Activated naive CD8-positive, alpha-beta T cell treated with anti-CD3 and anti-CD28 coated beads for 36 hours (primary cell): ENCODE measurements at regions not wholly inside any gene's neighbourhood (a gene's known extent, or its start where the extent isn't known, plus 50 kb on each side); places are given as distances from the start of the nearest gene placed in this dataset.
"Not testable (repeated sequence)": the region's sequence is repeated elsewhere in the genome, so short reads cannot be mapped to it uniquely, and the experiment has no call there.

ENCODE experiments used
- DNase-seq: peaks from one replicate; pipeline ENCODE4 v3.0.0; 2021
- H3K27ac Mint-ChIP-seq: one replicate; pipeline ENCODE4 v1.8.0; 2022; ENCODE audit warnings: mild to moderate bottlenecking, moderate library complexity, mixed read lengths
- H3K27me3 Mint-ChIP-seq: one replicate; pipeline ENCODE4 v1.8.0; 2022; ENCODE audit warnings: mild to moderate bottlenecking, mixed read lengths
- H3K36me3 Mint-ChIP-seq: one replicate; pipeline ENCODE4 v1.8.0; 2021; ENCODE audit warnings: mild to moderate bottlenecking, mixed read lengths
- H3K4me1 Mint-ChIP-seq: one replicate; pipeline ENCODE4 v1.8.0; 2021; ENCODE audit warnings: mixed read lengths
- H3K4me3 Mint-ChIP-seq: one replicate; pipeline ENCODE4 v1.8.0; 2022; ENCODE audit warnings: mild to moderate bottlenecking, moderate library complexity, mixed read lengths
- H3K9me3 Mint-ChIP-seq: one replicate; pipeline ENCODE4 v1.8.0; 2022; ENCODE audit warnings: mixed read lengths

- no peaks in the 10 kb centered on the region for H3K4me1 Mint-ChIP-seq
- H3K36me3 Mint-ChIP-seq: no peaks in the 10 kb centered on the region
- H3K27me3 Mint-ChIP-seq: peaks cover 3% of the 10 kb centered on the region
- H3K4me3 Mint-ChIP-seq: no peak overlapping the region
- H3K27ac Mint-ChIP-seq: no peak overlapping the region
- DNase-seq: no peak
- H3K9me3 Mint-ChIP-seq: no peaks in the 10 kb centered on the region
Measured at GRCh38 chr5:74493411-74493810, 147.1 kb downstream of the ENC1 start.

DNA sequence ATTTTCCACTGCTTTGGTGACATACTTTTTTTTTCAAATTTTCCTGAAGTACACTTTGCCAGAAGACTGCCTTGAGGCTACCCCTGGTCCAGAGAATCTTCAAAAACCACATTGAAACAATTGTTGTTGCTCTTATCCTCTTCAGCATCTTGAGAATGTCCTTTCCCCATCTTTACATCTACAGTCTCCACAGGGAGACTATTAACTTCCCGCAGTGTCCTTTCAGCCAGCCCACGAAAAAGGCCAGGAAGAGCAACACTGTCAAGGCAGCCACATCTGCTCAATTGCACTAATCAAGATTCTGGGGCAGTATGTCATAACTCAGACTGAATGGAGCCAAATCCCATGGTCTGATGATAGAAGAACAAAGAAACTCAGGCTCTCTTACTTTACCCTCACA is 148.3 kb downstream of the ENC1 start:
- Mint-ChIP-seq H3K36me3 (no peaks in the 10 kb centered on the region), H3K9me3 (no peaks in the 10 kb centered on the region), H3K4me3 (no peak overlapping the region), H3K4me1 (no peaks in the 10 kb centered on the region), H3K27me3 (peaks cover 3% of the 10 kb centered on the region), H3K27ac (no peak overlapping the region)
- no peak for DNase-seq

- no peaks in the 10 kb centered on the region for H3K9me3 Mint-ChIP-seq
- H3K27ac Mint-ChIP-seq: no peak overlapping the region
- peaks cover 3% of the 10 kb centered on the region for H3K27me3 Mint-ChIP-seq
- no peak for DNase-seq
- no peak overlapping the region for H3K4me3 Mint-ChIP-seq
- no peaks in the 10 kb centered on the region for H3K36me3 Mint-ChIP-seq
- no peaks in the 10 kb centered on the region for H3K4me1 Mint-ChIP-seq
Measured at GRCh38 chr5:74491586-74491985, 148.9 kb downstream of the ENC1 start.

DNA sequence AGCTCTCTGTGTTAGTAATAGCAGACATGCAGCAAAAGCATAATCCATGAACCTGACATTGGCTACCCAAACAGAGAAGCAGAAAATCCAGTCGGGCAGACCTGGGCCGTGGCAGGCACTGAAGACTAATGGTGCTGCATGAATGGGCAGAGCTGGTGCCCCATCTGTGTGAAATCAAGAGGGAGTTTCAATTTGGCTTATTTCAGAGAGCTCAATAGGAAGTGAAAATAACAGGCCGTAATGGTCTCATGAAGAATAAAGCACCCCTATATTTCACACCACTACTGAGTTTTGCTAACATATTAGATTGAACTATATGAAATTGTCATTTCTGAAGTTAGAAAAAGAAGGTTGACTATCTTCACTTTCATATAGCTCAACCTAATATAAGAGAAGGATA is 149.7 kb downstream of the ENC1 start:
- Mint-ChIP-seq H3K27me3 (peaks cover 3% of the 10 kb centered on the region), H3K4me3 (no peak overlapping the region), H3K27ac (no peak overlapping the region)

GRCh38 chr5:74482990-74483389 is 157.5 kb downstream of the ENC1 start:
- Mint-ChIP-seq H3K4me3 (no peak overlapping the region), H3K27ac (no peak overlapping the region), H3K4me1 (no peaks in the 10 kb centered on the region), H3K27me3 (no peaks in the 10 kb centered on the region), H3K9me3 (no peaks in the 10 kb centered on the region), H3K36me3 (no peaks in the 10 kb centered on the region)
- DNase-seq: no peak

More for the DNA sequence above, 149.7 kb downstream of the ENC1 start:
- no peaks in the 10 kb centered on the region for H3K9me3 Mint-ChIP-seq
- H3K36me3 Mint-ChIP-seq: no peaks in the 10 kb centered on the region
- DNase-seq: no peak
- H3K4me1 Mint-ChIP-seq: no peaks in the 10 kb centered on the region

DNA sequence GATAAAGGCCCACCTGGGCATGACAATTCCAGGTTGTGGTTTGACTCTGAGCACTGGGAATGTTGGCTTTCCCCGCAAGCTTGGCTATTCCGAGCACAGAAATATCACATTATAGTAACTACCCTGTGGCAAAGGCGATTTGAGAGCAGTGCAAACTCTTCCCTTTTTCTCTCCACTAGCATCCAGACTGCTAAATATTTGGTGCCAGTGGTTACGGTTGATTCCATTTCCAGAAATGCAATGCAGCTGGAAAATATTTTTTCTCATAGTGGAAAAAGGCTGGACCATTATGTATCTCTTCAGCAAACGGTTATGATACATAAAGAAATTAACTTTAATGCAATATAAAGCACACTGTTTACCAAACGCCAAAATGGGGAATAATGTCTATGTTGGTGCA is 158.0 kb downstream of the ENC1 start:
- no peaks in the 10 kb centered on the region for H3K4me1 Mint-ChIP-seq
- H3K36me3 Mint-ChIP-seq: no peaks in the 10 kb centered on the region
- no peak overlapping the region for H3K27ac Mint-ChIP-seq
- H3K4me3 Mint-ChIP-seq: no peak overlapping the region
- no peaks in the 10 kb centered on the region for H3K9me3 Mint-ChIP-seq
- DNase-seq: no peak
- no peaks in the 10 kb centered on the region for H3K27me3 Mint-ChIP-seq

DNA sequence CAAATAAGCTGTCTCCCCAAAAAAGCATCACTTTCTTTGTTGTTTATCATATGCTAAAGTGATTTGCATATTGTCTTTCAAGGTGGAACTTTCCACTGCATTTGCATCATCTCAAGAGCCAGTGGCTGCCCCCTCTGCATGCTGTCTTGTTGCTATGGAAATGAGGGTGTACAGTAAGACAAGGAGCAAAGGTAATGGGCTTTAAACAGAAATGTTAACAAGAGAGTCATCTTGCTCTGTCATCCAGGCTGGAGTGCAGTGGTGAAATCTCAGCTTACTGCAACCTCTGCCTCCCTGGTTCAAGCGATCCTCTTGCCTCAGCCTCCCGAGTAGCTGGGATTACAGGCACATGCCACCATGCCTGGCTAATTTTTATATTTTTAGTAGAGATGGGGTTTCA is 159.2 kb downstream of the ENC1 start:
- peak; percentile 2 for DNase-seq
- H3K27me3 Mint-ChIP-seq, H3K4me3 Mint-ChIP-seq, H3K36me3 Mint-ChIP-seq, H3K9me3 Mint-ChIP-seq, H3K27ac Mint-ChIP-seq, H3K4me1 Mint-ChIP-seq: not testable (repeated sequence)

DNA sequence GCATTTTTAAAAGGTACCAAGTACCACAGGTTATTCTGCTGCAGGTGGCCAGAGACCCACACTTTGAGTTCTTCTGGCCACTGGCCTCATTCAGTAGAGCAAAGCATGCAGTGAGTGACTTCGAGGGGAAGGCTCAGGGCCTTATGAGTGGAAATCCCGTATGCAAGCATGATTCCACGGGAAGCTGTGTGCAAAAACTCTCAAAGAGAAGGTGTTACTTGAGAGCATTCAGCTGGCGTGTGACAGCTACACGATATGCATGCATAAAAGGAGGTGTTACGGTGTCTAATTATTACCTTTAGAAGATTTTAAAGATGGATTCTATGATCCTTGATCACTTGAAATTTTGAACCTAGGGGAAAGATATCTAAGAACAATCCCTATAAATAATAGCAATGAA is 160.3 kb downstream of the ENC1 start:
- no peaks in the 10 kb centered on the region for H3K4me1 Mint-ChIP-seq
- no peak overlapping the region for H3K27ac Mint-ChIP-seq
- H3K36me3 Mint-ChIP-seq: no peaks in the 10 kb centered on the region
- no peaks in the 10 kb centered on the region for H3K9me3 Mint-ChIP-seq
- no peaks in the 10 kb centered on the region for H3K27me3 Mint-ChIP-seq
- no peak for DNase-seq
- no peak overlapping the region for H3K4me3 Mint-ChIP-seq

GRCh38 chr5:74478328-74478727 is 162.2 kb downstream of the ENC1 start:
- DNase-seq: no peak
- no peaks in the 10 kb centered on the region for H3K9me3 Mint-ChIP-seq
- no peaks in the 10 kb centered on the region for H3K36me3 Mint-ChIP-seq
- no peaks in the 10 kb centered on the region for H3K27me3 Mint-ChIP-seq
- no peaks in the 10 kb centered on the region for H3K4me1 Mint-ChIP-seq
- no peak overlapping the region for H3K4me3 Mint-ChIP-seq
- H3K27ac Mint-ChIP-seq: no peak overlapping the region

DNA sequence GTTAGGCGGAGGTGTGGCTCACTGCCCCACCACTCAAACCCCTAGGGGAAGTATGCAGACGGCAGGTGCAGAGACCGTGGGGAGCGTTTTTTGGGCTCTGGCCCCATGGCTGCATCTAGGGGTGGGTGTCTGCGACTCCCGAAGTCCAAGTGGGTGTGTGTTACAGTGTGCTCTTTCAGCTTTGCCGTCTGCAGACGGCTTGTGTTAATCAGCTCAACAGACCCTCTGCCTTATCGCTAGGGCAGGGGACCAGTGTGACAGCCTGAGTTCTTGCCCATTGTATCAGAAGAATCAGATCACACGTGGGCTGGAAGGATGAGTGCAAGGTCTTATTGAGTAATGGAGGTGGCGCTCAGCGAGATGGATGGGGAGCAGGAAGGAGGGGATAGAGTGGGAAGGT is 162.8 kb downstream of the ENC1 start:
- Mint-ChIP-seq H3K4me3 (no peak overlapping the region), H3K27me3 (no peaks in the 10 kb centered on the region)

DNA sequence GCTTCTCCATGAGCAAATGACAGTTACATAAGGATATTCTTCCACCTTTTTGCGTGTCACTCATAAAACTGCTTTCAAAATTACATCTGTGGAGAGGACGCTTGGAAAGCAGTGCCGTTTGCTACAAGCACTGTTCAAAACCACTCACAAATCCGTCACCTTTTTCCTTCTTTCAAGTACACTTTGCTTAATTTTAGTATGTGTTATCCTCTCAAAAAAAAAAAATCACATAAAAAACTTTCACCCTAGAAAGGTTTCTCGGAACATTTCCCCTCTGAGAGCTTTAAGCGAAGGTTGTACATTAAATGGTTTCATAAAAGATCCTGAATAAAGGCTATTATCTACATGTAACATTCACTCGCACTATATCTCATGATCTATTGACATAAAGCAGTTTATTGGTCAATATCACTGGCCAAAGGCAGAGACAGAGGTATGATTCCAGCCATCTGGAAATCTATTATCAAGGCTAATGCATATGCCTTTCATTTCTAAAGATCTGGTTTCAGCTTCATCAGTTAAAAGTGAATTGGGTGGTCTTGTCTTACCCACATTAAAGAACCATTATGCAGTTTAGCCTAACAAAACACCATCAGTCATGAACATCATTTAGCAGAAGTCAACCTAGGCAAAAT is 163.6 kb downstream of the ENC1 start:
- no peak for DNase-seq
- H3K36me3 Mint-ChIP-seq: no peaks in the 10 kb centered on the region
- no peak overlapping the region for H3K27ac Mint-ChIP-seq
- H3K4me3 Mint-ChIP-seq: no peak overlapping the region
- no peaks in the 10 kb centered on the region for H3K27me3 Mint-ChIP-seq
- H3K9me3 Mint-ChIP-seq: no peaks in the 10 kb centered on the region
- H3K4me1 Mint-ChIP-seq: no peaks in the 10 kb centered on the region

More for the DNA sequence above, 162.8 kb downstream of the ENC1 start:
- H3K4me1 Mint-ChIP-seq: no peaks in the 10 kb centered on the region
- H3K9me3 Mint-ChIP-seq: no peaks in the 10 kb centered on the region
- no peak for DNase-seq
- H3K36me3 Mint-ChIP-seq: no peaks in the 10 kb centered on the region
- H3K27ac Mint-ChIP-seq: no peak overlapping the region

DNA sequence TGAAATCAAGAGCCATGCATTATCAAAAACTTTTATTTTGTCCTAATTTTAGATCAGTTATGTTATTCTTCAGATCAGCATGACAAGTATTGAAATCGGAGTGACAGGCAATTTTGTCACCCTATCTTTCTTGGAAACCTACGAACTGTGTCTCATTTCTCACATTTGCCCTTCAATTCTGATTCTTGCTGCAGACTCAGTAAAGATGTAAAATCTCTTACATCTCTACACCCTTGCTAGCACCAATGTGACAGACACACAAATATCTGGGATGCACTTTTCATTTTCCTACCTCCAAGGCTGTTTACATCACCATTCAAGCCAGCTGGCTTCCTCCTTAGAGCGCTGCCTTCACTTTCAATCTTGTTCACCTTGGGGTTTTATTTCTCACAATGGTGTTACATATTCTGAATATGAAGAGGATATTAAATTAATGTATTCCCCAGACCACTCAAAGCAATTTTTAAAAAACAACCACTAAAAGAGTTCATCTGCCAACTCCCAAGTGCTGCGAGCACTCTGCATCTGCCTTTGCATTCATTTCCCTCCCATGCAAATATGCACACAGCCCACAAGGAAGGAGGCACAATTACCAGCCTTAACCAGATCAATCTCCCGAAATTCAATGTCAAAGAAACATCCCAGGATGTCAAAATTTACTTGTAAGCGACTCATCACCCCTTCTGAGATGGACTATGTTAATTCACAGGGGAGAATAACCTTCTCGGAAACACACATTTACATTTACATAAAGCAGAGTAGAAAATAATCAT is 164.3 kb downstream of the ENC1 start:
- DNase-seq: no peak
- Mint-ChIP-seq H3K27me3 (no peaks in the 10 kb centered on the region), H3K9me3 (no peaks in the 10 kb centered on the region), H3K4me3 (no peak overlapping the region), H3K4me1 (no peaks in the 10 kb centered on the region), H3K36me3 (no peaks in the 10 kb centered on the region), H3K27ac (no peak overlapping the region)

GRCh38 chr5:74471875-74472274 is 168.7 kb downstream of the ENC1 start:
- H3K9me3 Mint-ChIP-seq: no peaks in the 10 kb centered on the region
- H3K4me1 Mint-ChIP-seq: no peaks in the 10 kb centered on the region
- no peak for DNase-seq
- no peaks in the 10 kb centered on the region for H3K36me3 Mint-ChIP-seq
- peaks cover 7% of the 10 kb centered on the region for H3K27me3 Mint-ChIP-seq
- H3K4me3 Mint-ChIP-seq: no peak overlapping the region
- H3K27ac Mint-ChIP-seq: no peak overlapping the region

GRCh38 chr5:74469234-74469994 is 171.1 kb downstream of the ENC1 start:
- Mint-ChIP-seq H3K4me1 (no peaks in the 10 kb centered on the region), H3K9me3 (no peaks in the 10 kb centered on the region), H3K4me3 (no peak overlapping the region), H3K27ac (no peak overlapping the region), H3K36me3 (no peaks in the 10 kb centered on the region), H3K27me3 (peaks cover 7% of the 10 kb centered on the region)
- no peak for DNase-seq

DNA sequence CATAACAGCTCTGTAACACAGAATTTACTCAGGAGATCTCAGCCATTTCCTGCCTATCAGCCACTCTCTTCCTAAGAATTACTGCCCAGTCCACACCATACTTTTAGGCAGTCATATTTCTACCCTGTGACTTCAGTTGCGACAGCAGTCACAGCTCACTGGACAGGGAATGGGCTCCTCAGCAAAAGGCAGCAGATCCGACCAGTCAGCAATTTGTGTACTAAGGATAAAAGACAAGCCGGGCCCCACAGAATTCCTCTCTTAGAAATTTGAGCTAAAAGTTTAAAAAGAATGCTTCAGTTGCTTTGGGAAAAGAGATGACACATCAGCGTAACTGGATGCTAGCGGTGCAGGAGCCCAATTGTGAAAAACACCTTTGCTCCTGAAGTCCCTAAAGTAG is 172.1 kb downstream of the ENC1 start:
- Mint-ChIP-seq H3K4me3 (no peak overlapping the region), H3K9me3 (no peaks in the 10 kb centered on the region), H3K36me3 (no peaks in the 10 kb centered on the region), H3K27me3 (peaks cover 9% of the 10 kb centered on the region), H3K4me1 (no peaks in the 10 kb centered on the region), H3K27ac (no peak overlapping the region)
- DNase-seq: no peak
